ENCODE measurements at regions not wholly inside any gene's neighbourhood (a gene's known extent, or its start where the extent isn't known, plus 50 kb on each side); places are given as distances from the start of the nearest gene placed in this dataset.

GRCh38 chr18:2103299-2103698 lies 468.0 kb downstream of the METTL4 start:
- TF ChIP-seq POLR2A (IDR thresholded peaks at IDR 0.05) = no peak
- no peak for TF ChIP-seq CTCF (IDR thresholded peaks at IDR 0.05)
- no peak for TF ChIP-seq EP300 (IDR thresholded peaks at IDR 0.05)

All from stomach (tissue), 4 donors.